ENCODE measurements at regions not wholly inside any gene's neighbourhood (a gene's known extent, or its start where the extent isn't known, plus 50 kb on each side); places are given as distances from the start of the nearest gene placed in this dataset.
"Not testable (repeated sequence)": the region's sequence is repeated elsewhere in the genome, so short reads cannot be mapped to it uniquely, and the experiment has no call there.

DNA sequence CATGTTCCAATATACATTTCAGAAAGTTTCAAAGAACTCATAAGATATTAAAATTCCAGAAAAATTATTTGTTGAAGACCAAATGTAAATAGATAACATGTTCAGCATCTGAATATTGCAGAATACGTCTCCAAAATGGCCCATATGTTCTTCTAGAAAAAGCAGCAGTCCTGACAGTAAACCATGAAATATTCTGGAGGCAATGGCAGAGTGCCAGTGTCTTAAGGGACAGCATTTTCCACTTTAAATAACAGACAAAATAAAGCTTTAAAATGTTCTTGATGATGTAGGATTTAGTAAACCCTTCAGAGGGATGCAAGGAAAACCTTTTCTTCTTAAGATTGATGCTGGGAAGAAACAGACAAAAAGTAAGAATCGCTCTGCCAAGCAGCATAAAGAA is 721.0 kb downstream of the NR2F1-AS1 start:
- Histone ChIP-seq H3K4me3 (ENCODE audit: low read depth in 1 of 2, low read length in 2 of 2) (no peak overlapping the region), H3K27ac (ENCODE audit: low read length) (no peak overlapping the region), H3K4me1 (ENCODE audit: control insufficient read depth in 1 of 2, insufficient read depth in 2 of 2, low read length in 2 of 2) (no peaks in the 10 kb centered on the region), H3K36me3 (ENCODE audit: control insufficient read depth in 1 of 2, insufficient read depth in 2 of 2, low read length in 2 of 2) (no peaks in the 10 kb centered on the region), H3K27me3 (ENCODE audit: low read depth, low read length) (no peaks in the 10 kb centered on the region), H3K9me3 (ENCODE audit: control insufficient read depth in 1 of 2, low read length in 2 of 2) (no peaks in the 10 kb centered on the region)

GRCh38 chr5:92852219-92852618 is 728.8 kb downstream of the NR2F1-AS1 start:
- Histone ChIP-seq H3K27ac (ENCODE audit: low read length) (no peak overlapping the region), H3K27me3 (ENCODE audit: low read depth, low read length) (no peaks in the 10 kb centered on the region), H3K4me3 (ENCODE audit: low read depth in 1 of 2, low read length in 2 of 2) (no peak overlapping the region), H3K36me3 (ENCODE audit: control insufficient read depth in 1 of 2, insufficient read depth in 2 of 2, low read length in 2 of 2) (no peaks in the 10 kb centered on the region), H3K9me3 (ENCODE audit: control insufficient read depth in 1 of 2, low read length in 2 of 2) (no peaks in the 10 kb centered on the region), H3K4me1 (ENCODE audit: control insufficient read depth in 1 of 2, insufficient read depth in 2 of 2, low read length in 2 of 2) (no peaks in the 10 kb centered on the region)

GRCh38 chr5:92850886-92851285 is 730.1 kb downstream of the NR2F1-AS1 start:
- Histone ChIP-seq H3K27me3 (ENCODE audit: low read depth, low read length) (no peaks in the 10 kb centered on the region), H3K4me3 (ENCODE audit: low read depth in 1 of 2, low read length in 2 of 2) (no peak overlapping the region), H3K27ac (ENCODE audit: low read length) (no peak overlapping the region), H3K9me3 (ENCODE audit: control insufficient read depth in 1 of 2, low read length in 2 of 2) (no peaks in the 10 kb centered on the region), H3K4me1 (ENCODE audit: control insufficient read depth in 1 of 2, insufficient read depth in 2 of 2, low read length in 2 of 2) (no peaks in the 10 kb centered on the region), H3K36me3 (ENCODE audit: control insufficient read depth in 1 of 2, insufficient read depth in 2 of 2, low read length in 2 of 2) (no peaks in the 10 kb centered on the region)

DNA sequence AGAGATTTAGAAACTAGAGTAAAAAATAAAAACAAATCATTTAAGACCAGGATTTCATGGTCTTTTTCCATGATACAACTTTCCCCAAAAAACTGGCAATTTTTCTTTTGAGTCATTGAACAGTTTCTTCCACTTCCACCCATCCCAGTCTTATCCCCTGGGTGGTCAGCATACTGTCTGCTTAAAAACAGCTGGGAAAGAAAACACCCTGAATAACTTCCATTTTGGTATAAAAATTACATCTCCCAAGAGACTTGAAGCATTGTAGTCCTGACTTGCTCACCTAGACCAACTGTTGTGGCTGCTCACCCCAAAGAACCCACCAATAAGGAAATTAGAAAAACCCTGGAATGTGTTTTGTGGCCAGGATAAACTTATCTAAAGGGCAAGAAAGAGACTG is 731.3 kb downstream of the NR2F1-AS1 start:
- H3K4me1 ChIP-seq (ENCODE audit: control insufficient read depth in 1 of 2, insufficient read depth in 2 of 2, low read length in 2 of 2): no peaks in the 10 kb centered on the region
- H3K9me3 ChIP-seq (ENCODE audit: control insufficient read depth in 1 of 2, low read length in 2 of 2): no peaks in the 10 kb centered on the region
- H3K27ac ChIP-seq (ENCODE audit: low read length): no peak overlapping the region
- H3K27me3 ChIP-seq (ENCODE audit: low read depth, low read length): no peaks in the 10 kb centered on the region
- H3K36me3 ChIP-seq (ENCODE audit: control insufficient read depth in 1 of 2, insufficient read depth in 2 of 2, low read length in 2 of 2): no peaks in the 10 kb centered on the region
- no peak overlapping the region for H3K4me3 ChIP-seq (ENCODE audit: low read depth in 1 of 2, low read length in 2 of 2)

DNA sequence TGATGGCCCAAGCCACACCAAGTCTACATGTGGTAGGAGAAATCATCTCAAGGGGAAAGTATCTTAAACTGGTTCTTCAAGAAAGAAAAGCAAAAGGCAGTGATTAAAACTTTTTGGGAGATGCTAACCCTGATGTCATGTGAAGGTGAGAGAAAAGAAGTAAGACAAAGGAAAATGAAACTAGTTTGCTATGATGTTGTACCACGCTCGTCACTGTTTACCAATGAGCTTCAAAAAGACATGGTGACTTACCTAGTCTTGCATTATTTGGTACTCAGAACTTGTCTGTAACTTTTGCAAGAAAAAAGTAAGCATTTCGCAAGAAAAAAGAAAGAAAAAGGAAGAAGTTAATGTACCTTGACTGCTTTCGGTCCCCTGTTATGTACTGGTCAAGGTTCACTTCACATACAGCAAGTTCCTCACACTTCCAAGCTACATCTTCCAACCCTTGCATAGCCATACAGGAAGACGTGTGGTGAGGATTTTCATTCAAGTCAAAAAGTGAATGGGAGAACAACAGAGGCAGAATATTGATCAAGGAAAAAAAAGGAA is 739.3 kb downstream of the NR2F1-AS1 start:
- no peaks in the 10 kb centered on the region for H3K9me3 ChIP-seq (ENCODE audit: control insufficient read depth in 1 of 2, low read length in 2 of 2)
- no peaks in the 10 kb centered on the region for H3K4me1 ChIP-seq (ENCODE audit: control insufficient read depth in 1 of 2, insufficient read depth in 2 of 2, low read length in 2 of 2)
- H3K27me3 ChIP-seq (ENCODE audit: low read depth, low read length): no peaks in the 10 kb centered on the region
- H3K27ac ChIP-seq (ENCODE audit: low read length): no peak overlapping the region
- H3K36me3 ChIP-seq (ENCODE audit: control insufficient read depth in 1 of 2, insufficient read depth in 2 of 2, low read length in 2 of 2): no peaks in the 10 kb centered on the region
- no peak overlapping the region for H3K4me3 ChIP-seq (ENCODE audit: low read depth in 1 of 2, low read length in 2 of 2)

- Histone ChIP-seq H3K27me3 (ENCODE audit: low read depth, low read length) (no peaks in the 10 kb centered on the region), H3K4me1 (ENCODE audit: control insufficient read depth in 1 of 2, insufficient read depth in 2 of 2, low read length in 2 of 2) (no peaks in the 10 kb centered on the region), H3K36me3 (ENCODE audit: control insufficient read depth in 1 of 2, insufficient read depth in 2 of 2, low read length in 2 of 2) (no peaks in the 10 kb centered on the region), H3K4me3 (ENCODE audit: low read depth in 1 of 2, low read length in 2 of 2) (no peak overlapping the region), H3K27ac (ENCODE audit: low read length) (no peak overlapping the region), H3K9me3 (ENCODE audit: control insufficient read depth in 1 of 2, low read length in 2 of 2) (no peaks in the 10 kb centered on the region)
These were observed 742.8 kb downstream of the NR2F1-AS1 start for GRCh38 chr5:92838253-92838652.

DNA sequence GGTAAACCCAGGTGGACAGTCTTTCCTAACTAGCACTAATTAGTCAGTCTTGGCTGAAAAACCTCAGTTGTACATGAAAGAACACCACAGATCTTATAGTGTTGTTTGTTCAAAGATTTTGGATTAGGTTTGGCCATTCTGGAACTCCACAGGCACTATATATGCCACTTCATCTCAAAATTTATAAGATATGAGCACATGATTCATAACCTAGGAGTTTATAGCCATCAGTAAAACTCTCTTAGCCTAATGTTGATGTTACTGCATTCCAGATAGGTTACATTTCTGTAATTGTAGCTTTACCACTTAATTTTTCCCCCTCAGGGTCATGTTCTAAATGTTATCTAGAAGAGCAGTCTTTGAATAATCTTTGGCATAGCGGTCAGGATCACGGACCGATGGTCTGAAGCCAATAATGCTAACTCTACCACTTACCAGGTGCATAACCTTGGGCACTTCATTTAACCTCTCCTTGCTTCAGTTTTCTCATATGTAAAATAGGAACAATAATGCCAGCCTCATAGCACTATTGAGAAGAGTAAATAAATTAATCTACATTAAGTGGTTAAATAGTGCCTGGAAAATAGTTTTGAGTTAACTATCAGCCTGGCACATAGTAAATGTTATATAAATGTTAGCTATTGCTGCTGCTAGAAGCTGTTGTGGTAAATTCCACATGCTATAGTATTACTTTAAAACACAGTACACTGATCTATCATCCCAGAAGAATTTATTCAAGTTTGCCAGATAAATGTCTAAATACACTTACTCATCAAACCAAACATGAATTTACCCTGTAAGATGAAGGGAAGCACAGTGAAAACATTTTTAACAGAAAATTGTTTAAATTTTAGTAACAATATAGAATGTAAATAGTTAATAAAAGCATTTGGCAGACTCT is 743.9 kb downstream of the NR2F1-AS1 start:
- Histone ChIP-seq H3K9me3 (ENCODE audit: control insufficient read depth in 1 of 2, low read length in 2 of 2) (no peaks in the 10 kb centered on the region), H3K4me1 (ENCODE audit: control insufficient read depth in 1 of 2, insufficient read depth in 2 of 2, low read length in 2 of 2) (no peaks in the 10 kb centered on the region), H3K27ac (ENCODE audit: low read length) (no peak overlapping the region), H3K4me3 (ENCODE audit: low read depth in 1 of 2, low read length in 2 of 2) (no peak overlapping the region), H3K27me3 (ENCODE audit: low read depth, low read length) (no peaks in the 10 kb centered on the region), H3K36me3 (ENCODE audit: control insufficient read depth in 1 of 2, insufficient read depth in 2 of 2, low read length in 2 of 2) (no peaks in the 10 kb centered on the region)

DNA sequence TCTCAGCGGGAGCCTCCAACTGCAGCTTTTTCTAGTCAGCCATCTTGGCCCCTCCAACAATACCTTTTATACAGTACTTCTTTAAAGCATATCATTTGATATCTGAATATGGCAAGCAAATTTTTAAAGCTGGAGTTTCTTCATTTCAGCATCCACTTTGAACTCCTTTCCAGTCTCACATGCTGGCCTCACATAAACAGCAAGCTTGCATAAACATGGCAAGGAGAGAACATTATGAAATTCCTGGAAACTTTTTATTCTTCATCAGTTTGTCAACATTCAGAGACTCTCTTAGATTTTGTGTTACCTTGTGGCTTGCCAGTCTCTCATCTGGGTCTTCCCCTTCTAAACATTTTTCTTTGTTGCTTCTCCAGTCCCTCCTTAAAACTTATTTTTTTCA is 745.3 kb downstream of the NR2F1-AS1 start:
- Histone ChIP-seq H3K36me3 (ENCODE audit: control insufficient read depth in 1 of 2, insufficient read depth in 2 of 2, low read length in 2 of 2) (no peaks in the 10 kb centered on the region), H3K4me1 (ENCODE audit: control insufficient read depth in 1 of 2, insufficient read depth in 2 of 2, low read length in 2 of 2) (no peaks in the 10 kb centered on the region), H3K9me3 (ENCODE audit: control insufficient read depth in 1 of 2, low read length in 2 of 2) (no peaks in the 10 kb centered on the region), H3K27me3 (ENCODE audit: low read depth, low read length) (no peaks in the 10 kb centered on the region), H3K4me3 (ENCODE audit: low read depth in 1 of 2, low read length in 2 of 2) (no peak overlapping the region), H3K27ac (ENCODE audit: low read length) (no peak overlapping the region)

DNA sequence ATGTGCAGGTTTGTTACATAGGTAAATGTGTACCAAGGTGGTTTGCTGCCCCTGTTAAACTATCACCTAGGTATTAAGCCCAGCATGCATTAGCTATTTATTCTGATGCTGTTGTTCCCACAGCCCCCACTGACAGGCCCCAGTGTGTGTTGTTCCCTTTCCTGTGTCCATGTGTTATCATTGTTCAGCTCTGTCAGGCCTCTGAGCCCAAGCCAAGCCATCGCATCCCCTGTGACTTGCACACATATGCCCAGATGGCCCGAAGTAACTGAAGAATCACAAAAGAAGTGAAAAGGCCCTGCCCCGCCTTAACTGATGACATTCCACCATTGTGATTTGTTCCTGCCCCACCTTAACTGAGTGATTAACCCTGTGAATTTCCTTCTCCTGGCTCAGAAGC is 757.5 kb downstream of the NR2F1-AS1 start:
- not testable (repeated sequence) for H3K27ac ChIP-seq (ENCODE audit: low read length); H3K4me3 ChIP-seq (ENCODE audit: low read depth in 1 of 2, low read length in 2 of 2); H3K36me3 ChIP-seq (ENCODE audit: control insufficient read depth in 1 of 2, insufficient read depth in 2 of 2, low read length in 2 of 2); H3K27me3 ChIP-seq (ENCODE audit: low read depth, low read length); H3K9me3 ChIP-seq (ENCODE audit: control insufficient read depth in 1 of 2, low read length in 2 of 2); H3K4me1 ChIP-seq (ENCODE audit: control insufficient read depth in 1 of 2, insufficient read depth in 2 of 2, low read length in 2 of 2)

- no peak overlapping the region for H3K27ac ChIP-seq (ENCODE audit: low read length)
These were observed 758.8 kb downstream of the NR2F1-AS1 start for GRCh38 chr5:92822183-92822582.

DNA sequence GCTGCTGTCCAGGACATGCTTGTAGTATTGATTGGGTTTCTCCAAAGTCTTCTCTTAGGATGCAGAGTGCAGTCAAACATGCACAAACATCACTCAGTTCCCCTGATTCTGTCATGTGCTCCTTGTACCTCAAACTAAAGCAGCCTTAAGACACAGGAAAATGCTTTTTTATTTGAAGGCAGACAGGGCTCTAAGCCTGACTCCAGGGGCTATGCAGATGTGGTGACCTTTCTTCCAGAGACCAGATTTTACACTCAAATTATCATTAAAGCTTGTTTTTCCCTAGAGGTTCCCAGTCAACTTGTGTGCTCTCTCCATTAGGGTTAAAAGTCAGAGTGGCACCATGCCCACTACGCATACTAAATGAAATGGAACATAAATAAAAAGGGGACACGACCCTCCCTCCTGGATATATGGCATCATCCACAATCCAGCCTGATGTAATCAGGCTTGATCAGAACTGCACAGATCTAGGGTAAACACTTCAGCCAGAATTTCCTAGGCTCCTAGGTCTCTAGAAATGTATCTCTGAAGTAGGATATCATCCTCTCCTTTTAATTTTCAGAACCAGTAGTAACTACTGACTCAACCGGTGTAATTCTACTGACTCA is 771.1 kb downstream of the NR2F1-AS1 start:
- no peaks in the 10 kb centered on the region for H3K36me3 ChIP-seq (ENCODE audit: control insufficient read depth in 1 of 2, insufficient read depth in 2 of 2, low read length in 2 of 2)
- no peaks in the 10 kb centered on the region for H3K4me1 ChIP-seq (ENCODE audit: control insufficient read depth in 1 of 2, insufficient read depth in 2 of 2, low read length in 2 of 2)
- H3K27ac ChIP-seq (ENCODE audit: low read length): no peak overlapping the region
- no peak overlapping the region for H3K4me3 ChIP-seq (ENCODE audit: low read depth in 1 of 2, low read length in 2 of 2)
- H3K27me3 ChIP-seq (ENCODE audit: low read depth, low read length): no peaks in the 10 kb centered on the region
- no peaks in the 10 kb centered on the region for H3K9me3 ChIP-seq (ENCODE audit: control insufficient read depth in 1 of 2, low read length in 2 of 2)

More at GRCh38 chr5:92822183-92822582, 758.8 kb downstream of the NR2F1-AS1 start:
- H3K9me3 ChIP-seq (ENCODE audit: control insufficient read depth in 1 of 2, low read length in 2 of 2): no peaks in the 10 kb centered on the region
- no peaks in the 10 kb centered on the region for H3K36me3 ChIP-seq (ENCODE audit: control insufficient read depth in 1 of 2, insufficient read depth in 2 of 2, low read length in 2 of 2)
- no peaks in the 10 kb centered on the region for H3K27me3 ChIP-seq (ENCODE audit: low read depth, low read length)
- no peaks in the 10 kb centered on the region for H3K4me1 ChIP-seq (ENCODE audit: control insufficient read depth in 1 of 2, insufficient read depth in 2 of 2, low read length in 2 of 2)
- no peak overlapping the region for H3K4me3 ChIP-seq (ENCODE audit: low read depth in 1 of 2, low read length in 2 of 2)
